ENCODE measurements at regions not wholly inside any gene's neighbourhood (a gene's known extent, or its start where the extent isn't known, plus 50 kb on each side); places are given as distances from the start of the nearest gene placed in this dataset.

DNA sequence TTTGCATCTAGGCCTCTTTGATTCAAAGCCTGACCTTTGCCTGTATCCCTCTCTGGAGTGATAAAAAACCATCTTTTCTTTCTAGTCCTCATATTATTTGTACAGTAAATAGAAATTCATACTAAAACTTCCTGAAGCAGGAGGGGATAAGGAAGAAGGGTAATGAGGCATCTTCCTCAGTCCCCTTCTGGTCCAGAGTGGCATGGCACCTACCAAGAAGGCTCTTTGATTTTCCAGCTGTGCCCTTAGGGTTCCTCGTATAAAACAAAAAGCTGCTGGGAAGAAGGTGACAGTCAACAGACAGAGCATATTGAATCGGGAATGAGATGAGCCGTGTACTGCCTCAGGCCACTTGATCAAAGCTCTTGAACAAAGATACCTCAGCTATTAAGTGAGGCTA is 71.9 kb upstream of the SPDL1 start:
- intact Hi-C loops (cut with micrococcal nuclease), result no loop called here

DNA sequence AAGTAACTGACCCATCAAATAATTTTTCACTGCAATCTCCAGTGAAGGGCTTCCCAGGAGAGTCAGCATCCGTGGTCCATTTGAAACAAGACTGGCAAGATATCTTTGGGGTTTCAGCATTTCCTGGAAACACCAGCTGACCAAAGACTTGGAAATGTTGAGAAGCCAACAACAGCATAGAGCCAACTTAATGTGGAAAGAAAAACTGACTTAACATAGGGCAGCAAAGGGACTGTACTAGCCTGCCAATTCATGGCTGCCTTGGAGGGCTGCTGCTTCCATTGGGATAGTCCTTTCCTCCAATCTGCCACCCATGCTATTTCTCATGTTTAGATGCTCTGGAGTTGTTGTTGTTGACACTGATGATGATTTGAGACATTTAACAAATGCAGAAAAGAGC is 76.5 kb upstream of the SPDL1 start:
- H4K20me1 ChIP-seq (replicated peaks; ENCODE audit: control insufficient read depth, extremely low read depth, insufficient read depth, low read length), result no peaks in the 10 kb centered on the region
- H3K9me3 ChIP-seq (replicated peaks; ENCODE audit: control insufficient read depth, insufficient read depth, low read length), result no peaks in the 10 kb centered on the region
- TF ChIP-seq POLR2A (IDR thresholded peaks at IDR 0.05; ENCODE audit: low read depth, low read length) (no peak), MYC (IDR thresholded peaks at IDR 0.05; ENCODE audit: low read depth, low read length) (no peak), EZH2 (IDR thresholded peaks at IDR 0.05; ENCODE audit: borderline replicate concordance, low read depth, low read length, severe bottlenecking) (no peak), FOS (IDR thresholded peaks at IDR 0.05; ENCODE audit: borderline replicate concordance, insufficient read depth, low read length) (no peak), GATA2 (IDR thresholded peaks at IDR 0.05; ENCODE audit: insufficient read depth, insufficient read length, low read depth, low read length) (no peak), JUN (IDR thresholded peaks at IDR 0.05; ENCODE audit: borderline replicate concordance, insufficient read depth, insufficient read length, low read depth) (no peak), POLR2AphosphoS5 (IDR thresholded peaks at IDR 0.05; ENCODE audit: insufficient read depth, low read depth, low read length) (no peak)
- TF ChIP-seq, protein P1, sequence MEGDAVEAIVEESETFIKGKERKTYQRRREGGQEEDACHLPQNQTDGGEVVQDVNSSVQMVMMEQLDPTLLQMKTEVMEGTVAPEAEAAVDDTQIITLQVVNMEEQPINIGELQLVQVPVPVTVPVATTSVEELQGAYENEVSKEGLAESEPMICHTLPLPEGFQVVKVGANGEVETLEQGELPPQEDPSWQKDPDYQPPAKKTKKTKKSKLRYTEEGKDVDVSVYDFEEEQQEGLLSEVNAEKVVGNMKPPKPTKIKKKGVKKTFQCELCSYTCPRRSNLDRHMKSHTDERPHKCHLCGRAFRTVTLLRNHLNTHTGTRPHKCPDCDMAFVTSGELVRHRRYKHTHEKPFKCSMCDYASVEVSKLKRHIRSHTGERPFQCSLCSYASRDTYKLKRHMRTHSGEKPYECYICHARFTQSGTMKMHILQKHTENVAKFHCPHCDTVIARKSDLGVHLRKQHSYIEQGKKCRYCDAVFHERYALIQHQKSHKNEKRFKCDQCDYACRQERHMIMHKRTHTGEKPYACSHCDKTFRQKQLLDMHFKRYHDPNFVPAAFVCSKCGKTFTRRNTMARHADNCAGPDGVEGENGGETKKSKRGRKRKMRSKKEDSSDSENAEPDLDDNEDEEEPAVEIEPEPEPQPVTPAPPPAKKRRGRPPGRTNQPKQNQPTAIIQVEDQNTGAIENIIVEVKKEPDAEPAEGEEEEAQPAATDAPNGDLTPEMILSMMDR (IDR thresholded peaks at IDR 0.05; ENCODE audit: extremely low read depth in 1 of 2, insufficient read depth in 1 of 2, low read depth in 1 of 2, low read length in 2 of 2), result no peak
- TF ChIP-seq, protein P2, sequence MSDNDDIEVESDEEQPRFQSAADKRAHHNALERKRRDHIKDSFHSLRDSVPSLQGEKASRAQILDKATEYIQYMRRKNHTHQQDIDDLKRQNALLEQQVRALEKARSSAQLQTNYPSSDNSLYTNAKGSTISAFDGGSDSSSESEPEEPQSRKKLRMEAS (IDR thresholded peaks at IDR 0.05; ENCODE audit: insufficient read depth, insufficient read length), result no peak
- FAIRE-seq (no peak), DNase-seq (ENCODE audit: low read depth, low spot score) (no peak)
- no peak overlapping the region for H3K4me2 ChIP-seq (ENCODE audit: insufficient read depth, low read length)
- no peak overlapping the region for H3K27ac ChIP-seq (ENCODE audit: insufficient read depth, low read depth, low read length)
- H2AFZ ChIP-seq (ENCODE audit: low read depth, low read length), result no peak overlapping the region
- intact Hi-C loops (cut with micrococcal nuclease), result no loop called here
- no peaks in the 10 kb centered on the region for H3K36me3 ChIP-seq (ENCODE audit: control insufficient read depth in 2 of 2, extremely low read depth in 1 of 2, insufficient read depth in 2 of 2, low read length in 2 of 2)
- H3K4me3 ChIP-seq (replicated peaks in 1 of 3; ENCODE audit: insufficient read depth in 1 of 3, low read depth in 1 of 3, low read length in 3 of 3), result no peak overlapping the region
- H3K79me2 ChIP-seq (ENCODE audit: control insufficient read depth, insufficient read depth, low read length), result no peaks in the 10 kb centered on the region
- H3K9me1 ChIP-seq (replicated peaks; ENCODE audit: control insufficient read depth, extremely low read depth, insufficient read depth, low read length), result no peaks in the 10 kb centered on the region
- POLR2A ChIA-PET, result no interaction called here
- no TSS peak for BruUV-seq (replicated peaks)
- no peak overlapping the region for H3K9ac ChIP-seq (replicated peaks; ENCODE audit: extremely low read depth, insufficient read depth, low read length)
- H3K4me1 ChIP-seq (ENCODE audit: control insufficient read depth, extremely low read depth, insufficient read depth, low read length), result no peaks in the 10 kb centered on the region
- CTCF ChIA-PET, result interaction anchor here (0.9 kb wide), 1 partner anchor 10 kb away, joined by 3 read pairs; no protein-coding TSS in a partner anchor
- no peaks in the 10 kb centered on the region for H3K27me3 ChIP-seq (ENCODE audit: control insufficient read depth in 2 of 2, insufficient read depth in 2 of 2, low read length in 2 of 2)
- dilution Hi-C loops (cut with MboI; ENCODE audit: extremely low pct_ligation_motif_present, low sequenced_read_pairs), result no loop called here

More for the DNA sequence above, 71.9 kb upstream of the SPDL1 start:
- dilution Hi-C loops (cut with MboI; ENCODE audit: extremely low pct_ligation_motif_present, low sequenced_read_pairs), result no loop called here
- Histone ChIP-seq H3K4me2 (ENCODE audit: insufficient read depth, low read length) (no peak overlapping the region), H3K9me1 (replicated peaks; ENCODE audit: control insufficient read depth, extremely low read depth, insufficient read depth, low read length) (no peaks in the 10 kb centered on the region), H3K36me3 (ENCODE audit: control insufficient read depth in 2 of 2, extremely low read depth in 1 of 2, insufficient read depth in 2 of 2, low read length in 2 of 2) (no peaks in the 10 kb centered on the region), H3K4me1 (ENCODE audit: control insufficient read depth, extremely low read depth, insufficient read depth, low read length) (no peaks in the 10 kb centered on the region), H3K9ac (replicated peaks; ENCODE audit: extremely low read depth, insufficient read depth, low read length) (no peak overlapping the region), H3K9me3 (replicated peaks; ENCODE audit: control insufficient read depth, insufficient read depth, low read length) (no peaks in the 10 kb centered on the region), H4K20me1 (replicated peaks; ENCODE audit: control insufficient read depth, extremely low read depth, insufficient read depth, low read length) (no peaks in the 10 kb centered on the region), H2AFZ (ENCODE audit: low read depth, low read length) (no peak overlapping the region), H3K27me3 (ENCODE audit: control insufficient read depth in 2 of 2, insufficient read depth in 2 of 2, low read length in 2 of 2) (no peaks in the 10 kb centered on the region), H3K4me3 (replicated peaks in 1 of 3; ENCODE audit: insufficient read depth in 1 of 3, low read depth in 1 of 3, low read length in 3 of 3) (no peak overlapping the region), H3K79me2 (ENCODE audit: control insufficient read depth, insufficient read depth, low read length) (no peaks in the 10 kb centered on the region), H3K27ac (ENCODE audit: insufficient read depth, low read depth, low read length) (no peak overlapping the region)
- no TSS peak for BruUV-seq (replicated peaks)
- ChIA-PET POLR2A (no interaction called here), CTCF (no interaction called here)
- TF ChIP-seq FOS (IDR thresholded peaks at IDR 0.05; ENCODE audit: borderline replicate concordance, insufficient read depth, low read length), result no peak
- no peak for TF ChIP-seq GATA2 (IDR thresholded peaks at IDR 0.05; ENCODE audit: insufficient read depth, insufficient read length, low read depth, low read length)
- FAIRE-seq (no peak), DNase-seq (ENCODE audit: low read depth, low spot score) (no peak)

Measured in endothelial cell of umbilical vein (primary cell).